HG02623 (cell line): ENCODE measurements at regions not wholly inside any gene's neighbourhood (a gene's known extent, or its start where the extent isn't known, plus 50 kb on each side); places are given as distances from the start of the nearest gene placed in this dataset.
"Not testable (repeated sequence)": the region's sequence is repeated elsewhere in the genome, so short reads cannot be mapped to it uniquely, and the experiment has no call there.

Experiments
- ATAC-seq: cut with Tn5 transposase; IDR thresholded peaks from one replicate; pipeline ENCODE4 v1.9.1; 2021; ENCODE audit warnings: moderate library complexity; ENCODE audit not compliant: unreplicated experiment

GRCh38 chr3:29011966-29012365 is 268.9 kb upstream of the RBMS3 start:
- ATAC-seq: no peak

GRCh38 chr3:29022976-29023375 is 257.9 kb upstream of the RBMS3 start:
- ATAC-seq: no peak

DNA sequence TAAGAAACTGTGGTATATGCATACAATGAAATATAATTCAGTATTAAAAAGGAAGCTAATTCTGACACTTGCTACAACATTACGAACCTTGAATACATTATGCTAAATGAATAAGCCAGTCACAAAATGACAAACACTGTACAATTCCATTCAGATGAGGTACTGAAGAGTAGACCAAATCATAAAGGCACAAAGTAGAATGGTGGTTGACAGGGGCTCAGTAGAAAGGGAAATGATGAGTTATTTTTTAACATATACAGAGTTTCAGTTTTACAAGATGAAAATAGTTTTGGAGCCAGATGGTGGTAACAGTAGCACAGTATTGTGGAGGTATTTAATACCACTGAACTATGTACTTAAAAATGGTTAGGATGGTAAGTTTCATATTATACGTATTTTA is 254.6 kb upstream of the RBMS3 start:
- peak; percentile 94 for ATAC-seq

- ATAC-seq: no peak
Measured at GRCh38 chr3:29026959-29027358, 253.9 kb upstream of the RBMS3 start.

GRCh38 chr3:29031175-29031574 is 249.7 kb upstream of the RBMS3 start:
- not testable (repeated sequence) for ATAC-seq

DNA sequence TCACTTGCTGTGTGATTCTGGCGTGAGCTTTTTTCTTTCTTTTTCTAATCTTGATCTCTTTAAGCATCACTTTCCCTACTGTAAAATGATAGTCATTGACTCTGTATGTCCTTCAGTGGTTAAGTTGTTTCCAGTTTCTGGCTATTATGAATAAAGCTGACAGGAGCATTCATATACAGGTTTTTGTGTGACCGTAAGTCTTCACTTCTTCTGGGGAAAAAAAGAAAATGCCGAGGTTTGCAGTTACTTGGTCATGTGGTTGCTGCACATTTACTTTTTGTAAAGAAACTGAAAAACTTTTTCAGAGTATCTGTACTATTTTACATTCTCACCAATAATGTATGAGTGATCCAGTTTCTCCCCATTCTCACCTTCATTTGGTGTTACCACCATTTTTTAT is 247.4 kb upstream of the RBMS3 start:
- ATAC-seq: no peak

GRCh38 chr3:29050155-29050554 is 230.7 kb upstream of the RBMS3 start:
- ATAC-seq: no peak

DNA sequence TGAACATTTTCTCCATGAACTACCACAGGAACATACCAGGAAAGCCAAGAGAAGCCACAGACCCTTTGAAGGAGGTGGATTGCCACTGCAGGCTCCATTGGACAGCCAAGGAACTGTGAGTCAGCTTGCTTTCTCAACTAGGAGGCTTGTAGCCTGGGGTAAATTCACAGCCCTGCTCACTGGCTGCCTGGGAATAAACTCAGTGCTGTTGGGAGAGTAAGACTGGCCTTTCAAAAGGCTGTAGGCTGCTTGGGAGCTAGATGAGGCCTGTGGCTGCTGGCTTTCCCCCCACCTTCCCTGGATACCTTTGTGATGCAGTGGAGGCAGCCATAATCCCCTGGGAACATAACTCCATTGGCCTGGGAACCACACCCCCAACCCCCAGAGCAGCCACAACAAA is 223.5 kb upstream of the RBMS3 start:
- ATAC-seq: no peak

GRCh38 chr3:29064085-29064484 is 216.8 kb upstream of the RBMS3 start:
- no peak for ATAC-seq

DNA sequence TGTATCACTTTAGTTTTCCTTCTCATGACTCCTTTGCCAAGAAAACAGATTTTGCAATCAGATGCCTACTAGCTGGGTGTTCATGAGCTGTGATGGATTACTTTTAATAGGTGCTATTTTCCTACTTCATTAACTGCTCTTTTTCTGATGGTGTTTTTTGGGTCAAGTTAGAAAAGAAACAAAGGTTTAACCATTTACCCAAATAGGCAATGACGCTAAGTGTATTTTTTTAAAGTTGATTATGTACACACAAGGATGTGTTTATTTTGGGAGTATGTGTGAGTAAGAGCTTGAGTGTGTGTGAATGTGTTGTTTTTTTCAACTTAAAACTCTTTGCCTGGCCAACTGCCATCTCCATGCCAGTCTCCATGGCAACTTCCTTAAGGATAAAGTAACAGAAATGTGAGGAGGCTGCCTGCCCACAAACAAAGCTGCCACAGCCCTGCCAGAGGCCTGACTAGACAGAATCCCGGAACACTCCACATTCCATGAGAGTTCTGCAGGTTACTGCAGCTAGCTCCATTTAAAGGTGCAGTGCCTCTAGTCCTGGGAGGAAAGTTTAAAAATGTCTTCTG is 215.6 kb upstream of the RBMS3 start:
- no peak for ATAC-seq

DNA sequence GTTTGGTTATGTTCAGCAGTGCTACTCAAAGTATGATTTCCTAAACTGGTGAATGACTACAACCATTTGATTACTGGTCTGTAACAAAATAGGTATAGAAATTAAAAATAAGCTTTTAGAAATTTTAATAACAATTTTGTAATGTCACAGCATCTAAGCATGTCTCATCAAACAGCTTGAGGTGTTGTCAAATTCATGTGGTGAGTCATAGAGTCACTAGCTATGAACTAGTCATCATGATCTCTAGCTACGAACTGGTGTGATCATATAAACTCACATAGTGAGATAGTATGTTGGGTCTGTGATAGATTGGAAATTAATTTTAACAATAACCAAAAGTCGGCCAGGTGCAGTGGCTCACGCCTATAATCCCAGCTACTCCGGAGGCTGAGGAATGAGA is 213.9 kb upstream of the RBMS3 start:
- ATAC-seq: no peak

- no peak for ATAC-seq
Measured at GRCh38 chr3:29070959-29071634, 209.8 kb upstream of the RBMS3 start.

DNA sequence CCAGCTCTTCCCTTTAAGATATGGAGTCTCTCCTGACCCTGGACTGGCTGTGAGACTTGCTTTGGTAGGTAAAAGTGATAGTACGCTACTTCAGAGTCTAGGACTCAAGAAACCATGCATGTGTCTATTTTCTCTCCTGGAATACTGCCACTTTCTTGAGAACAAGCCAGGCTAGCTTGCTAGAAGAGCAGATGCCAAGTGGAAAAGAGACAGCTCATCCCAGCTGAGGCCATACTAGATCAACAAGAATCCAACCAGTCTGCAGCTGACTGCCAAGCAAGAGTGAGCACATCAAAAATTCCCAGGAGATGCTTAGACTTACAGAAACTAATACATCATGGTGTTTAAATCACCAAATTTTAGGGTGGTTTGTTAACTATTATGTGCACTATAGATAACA is 208.3 kb upstream of the RBMS3 start:
- ATAC-seq: no peak

GRCh38 chr3:29077356-29077755 is 203.5 kb upstream of the RBMS3 start:
- no peak for ATAC-seq

GRCh38 chr3:29079358-29079757 is 201.5 kb upstream of the RBMS3 start:
- ATAC-seq: no peak

- no peak for ATAC-seq
Measured at GRCh38 chr3:29080967-29081366, 199.9 kb upstream of the RBMS3 start.

DNA sequence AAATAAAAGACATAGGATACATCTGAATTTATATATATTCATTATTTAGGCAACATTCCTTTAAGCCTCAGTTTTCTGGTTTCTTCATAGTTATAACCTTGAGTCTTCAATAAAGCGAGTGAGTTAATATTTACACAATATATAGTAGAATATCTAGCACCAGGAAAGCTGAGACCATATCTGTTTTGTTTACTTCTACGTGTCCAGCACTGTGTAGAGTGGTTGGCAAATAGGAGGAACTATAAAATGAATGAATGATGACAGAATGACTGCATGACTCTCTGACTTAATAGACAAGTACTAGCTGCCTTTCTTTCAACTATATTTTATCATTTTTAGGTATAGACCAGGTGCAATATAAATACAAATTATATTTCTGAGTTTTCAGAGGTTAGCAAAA is 197.8 kb upstream of the RBMS3 start:
- ATAC-seq: no peak

GRCh38 chr3:29083676-29084075 is 197.2 kb upstream of the RBMS3 start:
- ATAC-seq: no peak

- no peak for ATAC-seq
Measured at GRCh38 chr3:29088579-29088978, 192.3 kb upstream of the RBMS3 start.

DNA sequence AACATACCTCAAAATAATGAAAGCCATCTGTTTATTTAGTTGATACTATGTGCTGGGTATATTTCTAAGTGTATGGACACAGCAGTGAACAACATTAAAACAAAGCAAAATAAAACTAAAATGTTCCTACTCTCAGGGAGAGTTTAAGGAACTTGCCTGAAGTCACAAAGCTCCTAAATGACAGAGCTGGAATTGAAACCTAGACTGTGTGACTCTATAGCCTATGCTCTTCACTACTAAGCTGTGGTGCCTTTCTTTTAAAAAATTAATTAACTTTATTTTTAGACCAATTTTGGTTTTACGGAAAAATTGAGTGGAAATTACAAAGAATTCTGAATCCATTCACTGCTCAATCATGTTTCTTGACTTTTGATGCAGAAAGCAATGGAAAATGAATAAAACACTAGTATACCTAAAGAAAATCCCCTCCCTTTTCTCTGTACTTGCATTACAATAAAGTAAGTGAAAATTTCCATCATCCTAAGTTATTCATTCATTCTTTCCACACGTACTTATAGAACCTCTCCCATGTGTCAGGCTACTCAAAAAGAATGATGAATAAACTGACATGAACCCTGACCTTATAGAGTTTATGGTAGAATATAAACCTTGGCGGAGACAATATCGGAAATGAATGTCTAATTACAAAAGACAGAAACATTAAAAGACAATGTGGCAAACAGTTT is 189.8 kb upstream of the RBMS3 start:
- ATAC-seq: no peak

DNA sequence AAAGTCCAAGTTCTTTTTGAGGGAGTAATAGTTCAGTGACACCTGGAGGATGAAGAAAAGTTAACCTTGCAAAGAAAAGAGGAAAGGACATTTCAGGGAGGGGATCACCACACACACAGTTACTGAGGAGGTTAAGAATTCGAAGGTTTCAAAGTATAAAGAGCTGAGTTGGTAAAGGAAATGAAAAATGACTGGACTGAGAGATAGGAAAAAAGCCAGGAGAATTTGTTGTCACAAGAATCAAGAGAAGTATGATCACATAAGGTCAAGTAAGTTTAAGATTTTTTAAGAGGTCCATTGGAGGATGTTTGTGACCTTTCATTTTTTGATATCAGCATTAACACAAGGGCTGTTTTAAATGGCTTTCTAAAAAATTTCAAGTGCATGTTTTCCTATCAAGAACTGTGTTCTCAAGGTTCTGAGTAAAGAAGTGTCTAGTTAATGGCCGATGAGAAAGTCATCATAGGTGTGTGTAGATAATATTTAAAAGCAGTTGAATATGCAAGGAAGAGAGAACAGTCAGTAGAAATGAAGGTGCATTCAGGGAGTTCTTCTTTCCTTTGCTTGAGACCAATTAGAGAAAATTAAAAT is 189.2 kb upstream of the RBMS3 start:
- no peak for ATAC-seq

DNA sequence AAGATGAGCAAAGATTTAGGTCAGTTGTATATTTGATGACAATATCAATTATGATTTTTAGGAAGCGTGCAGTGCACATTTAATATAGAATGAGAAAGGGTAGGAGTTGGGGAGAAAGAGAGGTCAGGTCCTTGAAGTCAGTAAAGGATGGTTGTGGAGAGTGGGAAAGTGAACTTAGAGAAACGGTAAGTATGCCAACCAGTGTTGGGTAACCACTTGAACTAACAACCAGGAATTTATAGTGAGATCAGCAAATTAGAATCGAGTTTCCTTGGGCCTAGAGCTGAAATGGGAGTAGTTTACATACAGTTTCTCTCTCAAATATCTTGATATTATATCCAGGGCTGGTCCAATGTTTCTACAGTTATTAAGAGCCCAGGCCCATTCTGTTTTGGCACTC is 188.5 kb upstream of the RBMS3 start:
- no peak for ATAC-seq
